Activated CD4-positive, alpha-beta T cell treated with anti-CD3 and anti-CD28 coated beads, Interleukin-2, amount 50 U/mL, for 16 hours (primary cell): ENCODE measurements at regions not wholly inside any gene's neighbourhood (a gene's known extent, or its start where the extent isn't known, plus 50 kb on each side); places are given as distances from the start of the nearest gene placed in this dataset.
"Not testable (repeated sequence)": the region's sequence is repeated elsewhere in the genome, so short reads cannot be mapped to it uniquely, and the experiment has no call there.

Experiments used
- DNase-seq: peaks from one replicate; pipeline ENCODE4 v3.0.0-alpha.2; 2020

DNA sequence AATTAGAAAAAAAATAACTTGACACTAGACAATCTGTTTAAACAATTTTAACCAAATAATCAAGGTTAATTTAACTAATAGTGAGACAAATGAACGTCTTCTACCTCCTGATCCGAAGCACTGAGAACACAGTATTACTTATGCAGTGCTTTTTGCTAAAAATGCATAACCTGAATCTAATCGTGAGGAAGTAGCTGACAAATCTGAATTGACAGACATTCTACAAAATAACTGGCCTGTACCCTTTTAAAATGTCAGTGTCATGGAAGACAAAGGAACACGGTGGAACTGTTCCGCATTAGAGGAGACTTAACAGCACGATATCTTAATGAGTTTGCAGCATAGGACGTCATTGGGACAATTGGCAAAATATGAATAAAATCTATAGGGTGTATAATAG is 631.2 kb upstream of the ZFP42 start:
- no peak for DNase-seq

- no peak for DNase-seq
Measured at GRCh38 chr4:187364851-187365250, 630.7 kb upstream of the ZFP42 start.

DNA sequence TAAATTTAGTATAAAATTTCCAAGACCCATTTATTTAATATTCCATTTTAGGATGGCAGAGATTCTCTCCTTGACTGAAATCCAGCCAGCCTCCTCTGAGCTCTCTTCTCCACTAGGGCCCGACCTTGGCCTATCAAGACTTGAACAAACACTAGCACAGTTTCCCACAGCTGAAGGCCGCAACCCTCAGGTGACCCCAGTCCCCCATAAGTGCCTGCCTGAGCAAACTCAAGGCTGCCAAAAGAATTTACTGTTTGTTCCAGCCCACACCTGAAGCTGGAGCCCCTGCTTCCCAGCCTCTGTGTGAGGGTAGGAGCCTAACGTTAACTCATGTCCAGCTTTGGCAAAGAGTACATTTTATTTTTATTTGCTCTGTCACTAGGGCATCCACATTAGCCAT is 629.0 kb upstream of the ZFP42 start:
- DNase-seq: no peak

- DNase-seq: no peak
Measured at GRCh38 chr4:187370918-187371317, 624.7 kb upstream of the ZFP42 start.

- DNase-seq: no peak
Measured at GRCh38 chr4:187378441-187378840, 617.1 kb upstream of the ZFP42 start.

- DNase-seq: no peak
Measured at GRCh38 chr4:187380181-187380581, 615.4 kb upstream of the ZFP42 start.

GRCh38 chr4:187383181-187383580 is 612.4 kb upstream of the ZFP42 start:
- no peak for DNase-seq

DNA sequence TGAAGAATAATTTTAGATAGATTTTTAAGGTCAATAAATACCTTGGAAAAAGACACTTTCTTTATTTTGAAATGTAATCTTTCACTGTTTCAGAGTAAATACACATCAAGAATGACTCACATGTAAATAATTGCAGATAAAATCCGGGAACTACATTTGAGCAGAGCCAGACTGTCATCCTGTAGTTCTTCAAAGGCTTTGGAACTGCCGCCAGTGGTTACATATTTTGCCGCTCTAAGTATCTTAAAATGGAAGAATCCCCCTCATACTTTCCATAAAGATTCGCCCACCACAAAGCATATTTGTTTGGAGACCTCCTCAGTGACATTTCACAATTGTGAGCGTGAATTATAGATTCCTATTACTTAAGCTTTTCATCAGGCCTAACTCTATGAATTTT is 607.8 kb upstream of the ZFP42 start:
- no peak for DNase-seq

GRCh38 chr4:187389420-187389819 is 606.2 kb upstream of the ZFP42 start:
- DNase-seq: no peak

- DNase-seq: no peak
Measured at GRCh38 chr4:187390646-187391045, 604.9 kb upstream of the ZFP42 start.

DNA sequence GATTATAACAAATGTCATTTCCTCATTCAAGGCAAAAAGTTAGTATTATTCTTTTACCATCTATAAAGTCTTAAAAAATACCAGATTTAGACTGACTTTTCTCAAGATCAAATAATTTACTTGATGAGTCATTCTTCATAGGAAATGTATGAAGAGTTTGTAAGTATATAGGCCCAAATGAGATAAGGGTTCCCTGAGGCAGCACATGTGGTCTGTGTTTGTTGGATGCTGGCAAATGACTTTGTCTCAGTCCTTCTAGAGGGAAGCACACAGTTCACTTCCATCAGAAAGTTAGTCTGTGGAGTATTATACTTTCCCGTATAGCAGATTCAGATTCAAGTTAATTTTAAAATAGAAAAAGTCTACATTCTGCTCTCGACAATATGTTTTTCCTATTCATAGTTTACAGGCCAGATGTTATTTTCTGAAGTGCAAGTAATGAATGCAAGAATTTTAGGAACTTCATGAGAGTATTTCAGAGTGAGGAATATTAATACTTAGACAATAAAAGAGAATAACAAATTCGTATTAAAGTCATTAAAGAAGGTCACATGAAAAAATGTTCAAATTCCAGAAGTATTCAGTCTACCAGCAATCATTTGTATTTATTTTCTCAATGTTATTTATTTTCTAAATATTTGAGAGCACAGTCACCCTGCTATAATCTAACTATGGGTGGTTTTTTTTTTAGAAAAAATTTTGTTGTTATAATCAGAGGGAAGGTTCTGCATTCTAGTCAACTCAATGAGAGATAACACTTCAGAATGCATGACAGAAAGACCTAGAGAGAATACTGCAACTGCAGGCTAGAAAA is 601.8 kb upstream of the ZFP42 start:
- no peak for DNase-seq

- DNase-seq: no peak
Measured at GRCh38 chr4:187396106-187396505, 599.5 kb upstream of the ZFP42 start.

- not testable (repeated sequence) for DNase-seq
Measured at GRCh38 chr4:187408447-187408846, 587.1 kb upstream of the ZFP42 start.

GRCh38 chr4:187413564-187414358 is 581.8 kb upstream of the ZFP42 start:
- DNase-seq: no peak

DNA sequence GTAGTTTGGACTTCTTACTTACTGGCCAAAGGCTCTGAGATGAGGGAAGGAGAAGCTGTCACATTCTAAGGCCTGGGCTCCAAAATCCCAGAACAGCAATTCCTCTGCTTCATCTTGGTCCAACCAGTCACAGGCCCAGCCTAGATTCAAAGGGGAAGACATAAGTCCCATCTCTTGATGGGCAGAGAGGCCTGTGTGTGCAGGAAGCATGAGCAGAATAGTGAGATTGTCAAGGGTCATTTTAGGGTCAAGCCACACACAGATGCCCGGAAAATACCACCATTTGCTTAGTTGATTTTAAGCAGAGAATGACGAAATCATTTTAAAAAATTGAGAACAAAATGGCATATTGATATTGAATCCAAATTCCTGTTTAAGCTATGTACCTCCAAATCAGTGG is 580.9 kb upstream of the ZFP42 start:
- DNase-seq: no peak

GRCh38 chr4:187415231-187415630 is 580.3 kb upstream of the ZFP42 start:
- no peak for DNase-seq

GRCh38 chr4:187416216-187416615 is 579.4 kb upstream of the ZFP42 start:
- no peak for DNase-seq

GRCh38 chr4:187417721-187418120 is 577.9 kb upstream of the ZFP42 start:
- DNase-seq: no peak

DNA sequence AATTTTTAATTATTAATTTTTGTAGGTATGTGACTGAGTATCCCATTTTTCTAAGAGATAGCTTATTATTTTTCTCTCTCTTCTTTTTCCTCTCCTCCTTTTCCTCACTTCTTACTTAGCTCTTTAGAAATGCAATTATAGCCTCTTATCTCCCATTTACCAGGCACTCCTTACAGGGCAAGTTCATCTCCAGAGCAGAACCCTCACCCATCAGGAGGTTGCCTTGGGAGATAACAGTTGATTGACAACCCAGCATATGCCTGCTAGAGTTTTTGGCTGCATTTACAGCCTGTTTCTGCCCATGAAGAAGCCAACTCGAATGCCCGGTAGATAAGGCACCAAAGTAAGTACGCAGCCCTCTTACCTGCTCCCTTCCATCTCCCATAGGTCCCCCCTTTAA is 572.9 kb upstream of the ZFP42 start:
- DNase-seq: no peak

GRCh38 chr4:187424636-187425035 is 570.9 kb upstream of the ZFP42 start:
- DNase-seq: no peak

GRCh38 chr4:187426511-187426910 is 569.1 kb upstream of the ZFP42 start:
- no peak for DNase-seq

GRCh38 chr4:187432310-187432709 is 563.3 kb upstream of the ZFP42 start:
- DNase-seq: no peak

DNA sequence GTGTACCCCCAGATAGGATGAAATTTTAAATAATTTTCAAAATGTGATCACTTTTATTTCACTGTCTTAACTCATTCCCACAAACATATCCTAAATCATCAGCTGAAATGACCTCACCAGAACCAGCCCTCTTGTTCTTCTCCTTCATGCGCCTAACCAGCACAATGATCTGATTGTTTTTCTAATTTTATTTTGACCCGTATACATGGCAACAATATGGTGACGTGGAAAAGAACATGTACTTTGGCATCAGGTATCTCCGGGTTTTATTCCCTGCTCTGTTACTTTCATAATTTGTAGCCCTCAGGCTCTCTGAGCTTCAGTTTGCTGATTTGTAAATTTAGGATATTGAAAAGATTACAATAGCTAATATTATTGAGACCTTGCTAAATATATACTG is 562.4 kb upstream of the ZFP42 start:
- DNase-seq: no peak

- DNase-seq: no peak
Measured at GRCh38 chr4:187436251-187436650, 559.3 kb upstream of the ZFP42 start.
